C4-2B (cell line): ENCODE measurements at regions not wholly inside any gene's neighbourhood (a gene's known extent, or its start where the extent isn't known, plus 50 kb on each side); places are given as distances from the start of the nearest gene placed in this dataset.
"Not testable (repeated sequence)": the region's sequence is repeated elsewhere in the genome, so short reads cannot be mapped to it uniquely, and the experiment has no call there.

Experiments
- ZFX ChIP-seq: fragments of 450-650 bp; IDR thresholded peaks from 2 replicates; pipeline ENCODE4 v1.6.1; 2017
- TF ChIP-seq, protein P1 (sequence below): fragments of 450-650 bp; conservative IDR thresholded peaks from 2 replicates; pipeline ENCODE4 v1.5.1; 2017; ENCODE audit warnings: mild to moderate bottlenecking

DNA sequence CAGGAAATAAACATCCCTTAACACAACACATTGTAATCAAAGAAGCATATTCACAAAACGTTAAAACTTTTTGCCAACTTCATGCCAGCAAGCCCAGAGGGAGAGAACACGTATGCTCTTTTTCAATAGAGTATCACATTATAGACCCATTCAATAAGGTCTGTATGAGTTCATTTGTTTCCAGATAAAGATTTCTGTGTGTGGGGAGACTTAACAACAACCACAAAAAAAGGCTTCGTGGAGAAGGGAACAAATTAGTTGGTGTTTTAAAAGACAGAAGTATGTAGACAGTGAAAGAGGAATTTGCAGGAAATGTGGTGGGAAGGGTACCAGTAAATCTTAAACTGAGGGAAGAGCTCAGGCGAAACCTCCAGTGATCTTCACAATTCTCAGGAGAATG is 103.4 kb downstream of the SPDYE17 start:
- TF ChIP-seq, protein P1, sequence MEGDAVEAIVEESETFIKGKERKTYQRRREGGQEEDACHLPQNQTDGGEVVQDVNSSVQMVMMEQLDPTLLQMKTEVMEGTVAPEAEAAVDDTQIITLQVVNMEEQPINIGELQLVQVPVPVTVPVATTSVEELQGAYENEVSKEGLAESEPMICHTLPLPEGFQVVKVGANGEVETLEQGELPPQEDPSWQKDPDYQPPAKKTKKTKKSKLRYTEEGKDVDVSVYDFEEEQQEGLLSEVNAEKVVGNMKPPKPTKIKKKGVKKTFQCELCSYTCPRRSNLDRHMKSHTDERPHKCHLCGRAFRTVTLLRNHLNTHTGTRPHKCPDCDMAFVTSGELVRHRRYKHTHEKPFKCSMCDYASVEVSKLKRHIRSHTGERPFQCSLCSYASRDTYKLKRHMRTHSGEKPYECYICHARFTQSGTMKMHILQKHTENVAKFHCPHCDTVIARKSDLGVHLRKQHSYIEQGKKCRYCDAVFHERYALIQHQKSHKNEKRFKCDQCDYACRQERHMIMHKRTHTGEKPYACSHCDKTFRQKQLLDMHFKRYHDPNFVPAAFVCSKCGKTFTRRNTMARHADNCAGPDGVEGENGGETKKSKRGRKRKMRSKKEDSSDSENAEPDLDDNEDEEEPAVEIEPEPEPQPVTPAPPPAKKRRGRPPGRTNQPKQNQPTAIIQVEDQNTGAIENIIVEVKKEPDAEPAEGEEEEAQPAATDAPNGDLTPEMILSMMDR: not testable (repeated sequence)
- not testable (repeated sequence) for TF ChIP-seq ZFX
